HepG2 (cell line): ENCODE measurements at regions not wholly inside any gene's neighbourhood (a gene's known extent, or its start where the extent isn't known, plus 50 kb on each side); places are given as distances from the start of the nearest gene placed in this dataset.

ENCODE experiments used
- ATAC-seq: fragments of 200-7000 bp; cut with Tn5 transposase; 3 replicates; pipeline ENCODE4 v1.9.1; 2020; ENCODE audit warnings: mild to moderate bottlenecking, moderate library complexity
- BruUV-seq: library from RNA; stranded (reverse); fragments of 400-500 nt; replicated peaks from 2 replicates; lab custom pipeline; 2021; lab: Mats Ljungman, UMichigan
- CTCF ChIA-PET: fragments of 300-600 bp; formaldehyde crosslinking; extraction: SDS; loops from one replicate; lab custom pipeline; 2021; ENCODE audit warnings: low total read pairs, inconsistent platforms, low intra/inter-chr PET ratio; lab: Yijun Ruan, JAX
- POLR2A ChIA-PET: fragments of 350-600 bp; sonication (Branson Sonifier 250); formaldehyde crosslinking; loops from one replicate; lab custom pipeline; 2020; ENCODE audit warnings: antibody characterized with exemption, inconsistent platforms; lab: Yijun Ruan, JAX
- DNase-seq: peaks from one replicate; pipeline ENCODE4 v3.0.0-alpha.2; 2015; ENCODE audit warnings: low spot score
- FAIRE-seq: peaks from 3 replicates; lab custom pipeline; 2011; peaks lifted over from hg19 to GRCh38; lab: Jason Lieb, UNC
- H2AFZ ChIP-seq: one replicate; pipeline ENCODE4 v1.6.1; 2011; ENCODE audit warnings: low read length, inconsistent platforms
- H3K27ac ChIP-seq: fragments of 300-600 bp; 3 replicates; pipeline ENCODE4 v1.8.0; 2011; ENCODE audit warnings: mixed run types, mild to moderate bottlenecking, mixed read lengths, low read length, inconsistent platforms; ENCODE audit not compliant: insufficient read depth; ENCODE audit errors: extremely low read length
- H3K27me3 ChIP-seq, 2 experiments: fragments of 200-600 bp in 1 of 2; 2 replicates in 1 of 2; 3 replicates in 1 of 2; pipeline versions ENCODE4 v1.6.0 to v1.8.0; 2011; ENCODE audit warnings: low read length in 2 of 2, mild to moderate bottlenecking in 2 of 2, moderate library complexity in 2 of 2, inconsistent platforms in 1 of 2; ENCODE audit not compliant: insufficient read depth in 2 of 2, control insufficient read depth in 1 of 2
- H3K36me3 ChIP-seq, 2 experiments: fragments of 200-600 bp in 1 of 2; replicated peaks in 1 of 2; 2 replicates in 1 of 2; 3 replicates in 1 of 2; pipeline versions ENCODE4 v1.5.1 to v1.8.0; 2011; ENCODE audit warnings: low read length in 2 of 2, inconsistent platforms in 1 of 2; ENCODE audit not compliant: insufficient read depth in 2 of 2, control insufficient read depth in 1 of 2
- H3K4me1 ChIP-seq: 2 replicates; pipeline ENCODE4 v1.5.1; 2012; ENCODE audit warnings: low read length, inconsistent platforms; ENCODE audit not compliant: insufficient read depth
- H3K4me2 ChIP-seq: 2 replicates; pipeline ENCODE4 v1.6.0; 2011; ENCODE audit warnings: low read depth, low read length, inconsistent platforms
- H3K4me3 ChIP-seq, 3 experiments: fragments of 200-600 bp in 1 of 3; sonication (generic), shearing (Covaris generic) in 1 of 3; replicated peaks in 1 of 3; 2 replicates each; pipeline ENCODE4 v1.5.1; 2011 to 2016; ENCODE audit warnings: low read length in 3 of 3, inconsistent platforms in 2 of 3, low read depth in 2 of 3, mild to moderate bottlenecking in 2 of 3, control low read depth in 1 of 3, mixed read lengths in 1 of 3; ENCODE audit not compliant: insufficient read depth in 1 of 3
- H3K79me2 ChIP-seq: one replicate; pipeline ENCODE4 v1.6.1; 2011; ENCODE audit warnings: low read length, inconsistent platforms; ENCODE audit not compliant: insufficient read depth
- H3K9ac ChIP-seq: 2 replicates; pipeline ENCODE4 v1.6.0; 2011; ENCODE audit warnings: mild to moderate bottlenecking, low read depth, low read length, inconsistent platforms; ENCODE audit not compliant: insufficient read depth
- H3K9me3 ChIP-seq: 2 replicates; pipeline ENCODE4 v1.5.1; 2012; ENCODE audit warnings: mild to moderate bottlenecking, low read length
- H4K20me1 ChIP-seq: 2 replicates; pipeline ENCODE4 v1.6.0; 2011; ENCODE audit warnings: inconsistent platforms, mild to moderate bottlenecking, low read length, moderate library complexity; ENCODE audit not compliant: insufficient read depth
- HDAC6 ChIP-seq: fragments of 200-600 bp; sonication (generic); IDR thresholded peaks from 2 replicates; pipeline ENCODE4 v1.7.0; 2017; ENCODE audit warnings: mild to moderate bottlenecking, antibody characterized with exemption, low read length, low read depth
- RARA ChIP-seq: IDR thresholded peaks from 2 replicates; pipeline ENCODE4 v1.6.1; 2016; ENCODE audit warnings: missing genetic modification reagents, missing compliant biosample characterization
- ZFP1 ChIP-seq: IDR thresholded peaks from 2 replicates; pipeline ENCODE4 v1.6.1; 2016
- ZNF557 ChIP-seq: sonication (generic); formaldehyde crosslinking; IDR thresholded peaks from 2 replicates; pipeline ENCODE4 v1.4.0; 2020; ENCODE audit warnings: missing genetic modification reagents
- WGBS: methylation state at CpG from one replicate; pipeline ENCODE4 v1.1.6; 2017; ENCODE audit warnings: low lambda C conversion rate; 5-methylcytosine and 5-hydroxymethylcytosine counted together
- in situ Hi-C: cut with HindIII; loops from 2 replicates; pipeline ENCODE4 v1.10.0; 2017; ENCODE audit warnings: low pct_unique_long_range_greater_than_20kb; ENCODE audit not compliant: extremely low pct_ligation_motif_present
- intact Hi-C: fragments of 100-400 bp; cut with micrococcal nuclease; formaldehyde crosslinking; loops from one replicate; pipeline ENCODE4 v1.10.0; 2022; ENCODE audit not compliant: unreplicated experiment
- TF ChIP-seq, protein P1 (sequence below): sonication (generic); formaldehyde crosslinking; IDR thresholded peaks from 2 replicates; pipeline ENCODE4 v1.5.1; 2020; ENCODE audit warnings: mild to moderate bottlenecking, missing genetic modification reagents, moderate library complexity
- TF ChIP-seq, protein P2 (sequence below): sonication (generic); formaldehyde crosslinking; IDR thresholded peaks from 2 replicates; pipeline ENCODE4 v1.4.0; 2020; ENCODE audit warnings: missing genetic modification reagents
- TF ChIP-seq, protein P3 (sequence below): conservative IDR thresholded peaks from 2 replicates; pipeline ENCODE4 v1.6.1; 2018; ENCODE audit warnings: missing genetic modification reagents
- TF ChIP-seq, protein P4 (sequence below): IDR thresholded peaks from 2 replicates; pipeline ENCODE4 v1.6.1; 2018; ENCODE audit warnings: missing genetic modification reagents, mild to moderate bottlenecking, missing compliant biosample characterization
- TF ChIP-seq, protein P5 (sequence below): fragments of 450-650 bp; IDR thresholded peaks from 2 replicates; pipeline ENCODE4 v1.6.1; 2017; ENCODE audit warnings: mild to moderate bottlenecking

DNA sequence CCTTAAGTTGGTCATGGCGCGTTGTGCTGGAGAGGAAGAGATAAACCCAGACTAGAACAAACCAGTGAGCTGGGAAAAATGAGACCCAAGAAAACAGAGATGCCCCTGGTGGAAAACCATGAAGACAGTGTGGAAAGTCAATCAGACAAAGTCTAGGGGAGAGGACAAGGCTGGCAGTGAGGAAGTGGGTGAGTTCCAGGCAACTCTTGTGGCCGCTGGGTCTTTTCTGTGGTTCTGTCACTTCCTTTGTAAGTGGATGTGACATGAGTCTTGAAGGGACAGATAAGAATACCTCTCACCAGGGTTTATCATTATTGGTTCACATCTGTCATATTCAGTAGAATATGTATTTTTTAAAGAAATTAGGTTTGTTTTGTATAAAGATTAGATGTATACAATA is 738.4 kb downstream of the DHX35 start:
- WGBS = 15% methylated on average over 3 of the region's 3 CpGs
- Histone ChIP-seq H4K20me1 (no peaks in the 10 kb centered on the region), H3K9me3 (peaks cover 94% of the 10 kb centered on the region), H3K4me3 (no peak overlapping the region), H3K4me1 (no peaks in the 10 kb centered on the region), H3K27ac (no peak overlapping the region), H3K36me3 (no peaks in the 10 kb centered on the region), H3K79me2 (no peaks in the 10 kb centered on the region), H2AFZ (no peak overlapping the region), H3K9ac (no peak overlapping the region), H3K27me3 (no peaks in the 10 kb centered on the region), H3K4me2 (no peak overlapping the region)
- FAIRE-seq = no peak
- CTCF ChIA-PET = no interaction called here
- TF ChIP-seq HDAC6 (no peak), RARA (CRISPR knock-in tag) (no peak), ZFP1 (CRISPR knock-in tag) (no peak), ZNF557 (CRISPR knock-in tag) (no peak)
- TF ChIP-seq, protein P1, sequence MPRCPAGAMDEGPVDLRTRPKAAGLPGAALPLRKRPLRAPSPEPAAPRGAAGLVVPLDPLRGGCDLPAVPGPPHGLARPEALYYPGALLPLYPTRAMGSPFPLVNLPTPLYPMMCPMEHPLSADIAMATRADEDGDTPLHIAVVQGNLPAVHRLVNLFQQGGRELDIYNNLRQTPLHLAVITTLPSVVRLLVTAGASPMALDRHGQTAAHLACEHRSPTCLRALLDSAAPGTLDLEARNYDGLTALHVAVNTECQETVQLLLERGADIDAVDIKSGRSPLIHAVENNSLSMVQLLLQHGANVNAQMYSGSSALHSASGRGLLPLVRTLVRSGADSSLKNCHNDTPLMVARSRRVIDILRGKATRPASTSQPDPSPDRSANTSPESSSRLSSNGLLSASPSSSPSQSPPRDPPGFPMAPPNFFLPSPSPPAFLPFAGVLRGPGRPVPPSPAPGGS (CRISPR knock-in tag) = no peak
- TF ChIP-seq, protein P2, sequence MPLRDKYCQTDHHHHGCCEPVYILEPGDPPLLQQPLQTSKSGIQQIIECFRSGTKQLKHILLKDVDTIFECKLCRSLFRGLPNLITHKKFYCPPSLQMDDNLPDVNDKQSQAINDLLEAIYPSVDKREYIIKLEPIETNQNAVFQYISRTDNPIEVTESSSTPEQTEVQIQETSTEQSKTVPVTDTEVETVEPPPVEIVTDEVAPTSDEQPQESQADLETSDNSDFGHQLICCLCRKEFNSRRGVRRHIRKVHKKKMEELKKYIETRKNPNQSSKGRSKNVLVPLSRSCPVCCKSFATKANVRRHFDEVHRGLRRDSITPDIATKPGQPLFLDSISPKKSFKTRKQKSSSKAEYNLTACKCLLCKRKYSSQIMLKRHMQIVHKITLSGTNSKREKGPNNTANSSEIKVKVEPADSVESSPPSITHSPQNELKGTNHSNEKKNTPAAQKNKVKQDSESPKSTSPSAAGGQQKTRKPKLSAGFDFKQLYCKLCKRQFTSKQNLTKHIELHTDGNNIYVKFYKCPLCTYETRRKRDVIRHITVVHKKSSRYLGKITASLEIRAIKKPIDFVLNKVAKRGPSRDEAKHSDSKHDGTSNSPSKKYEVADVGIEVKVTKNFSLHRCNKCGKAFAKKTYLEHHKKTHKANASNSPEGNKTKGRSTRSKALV = no peak
- TF ChIP-seq, protein P3, sequence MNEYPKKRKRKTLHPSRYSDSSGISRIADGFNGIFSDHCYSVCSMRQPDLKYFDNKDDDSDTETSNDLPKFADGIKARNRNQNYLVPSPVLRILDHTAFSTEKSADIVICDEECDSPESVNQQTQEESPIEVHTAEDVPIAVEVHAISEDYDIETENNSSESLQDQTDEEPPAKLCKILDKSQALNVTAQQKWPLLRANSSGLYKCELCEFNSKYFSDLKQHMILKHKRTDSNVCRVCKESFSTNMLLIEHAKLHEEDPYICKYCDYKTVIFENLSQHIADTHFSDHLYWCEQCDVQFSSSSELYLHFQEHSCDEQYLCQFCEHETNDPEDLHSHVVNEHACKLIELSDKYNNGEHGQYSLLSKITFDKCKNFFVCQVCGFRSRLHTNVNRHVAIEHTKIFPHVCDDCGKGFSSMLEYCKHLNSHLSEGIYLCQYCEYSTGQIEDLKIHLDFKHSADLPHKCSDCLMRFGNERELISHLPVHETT (CRISPR knock-in tag) = no peak
- TF ChIP-seq, protein P4, sequence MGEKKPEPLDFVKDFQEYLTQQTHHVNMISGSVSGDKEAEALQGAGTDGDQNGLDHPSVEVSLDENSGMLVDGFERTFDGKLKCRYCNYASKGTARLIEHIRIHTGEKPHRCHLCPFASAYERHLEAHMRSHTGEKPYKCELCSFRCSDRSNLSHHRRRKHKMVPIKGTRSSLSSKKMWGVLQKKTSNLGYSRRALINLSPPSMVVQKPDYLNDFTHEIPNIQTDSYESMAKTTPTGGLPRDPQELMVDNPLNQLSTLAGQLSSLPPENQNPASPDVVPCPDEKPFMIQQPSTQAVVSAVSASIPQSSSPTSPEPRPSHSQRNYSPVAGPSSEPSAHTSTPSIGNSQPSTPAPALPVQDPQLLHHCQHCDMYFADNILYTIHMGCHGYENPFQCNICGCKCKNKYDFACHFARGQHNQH (CRISPR knock-in tag) = no peak
- TF ChIP-seq, protein P5, sequence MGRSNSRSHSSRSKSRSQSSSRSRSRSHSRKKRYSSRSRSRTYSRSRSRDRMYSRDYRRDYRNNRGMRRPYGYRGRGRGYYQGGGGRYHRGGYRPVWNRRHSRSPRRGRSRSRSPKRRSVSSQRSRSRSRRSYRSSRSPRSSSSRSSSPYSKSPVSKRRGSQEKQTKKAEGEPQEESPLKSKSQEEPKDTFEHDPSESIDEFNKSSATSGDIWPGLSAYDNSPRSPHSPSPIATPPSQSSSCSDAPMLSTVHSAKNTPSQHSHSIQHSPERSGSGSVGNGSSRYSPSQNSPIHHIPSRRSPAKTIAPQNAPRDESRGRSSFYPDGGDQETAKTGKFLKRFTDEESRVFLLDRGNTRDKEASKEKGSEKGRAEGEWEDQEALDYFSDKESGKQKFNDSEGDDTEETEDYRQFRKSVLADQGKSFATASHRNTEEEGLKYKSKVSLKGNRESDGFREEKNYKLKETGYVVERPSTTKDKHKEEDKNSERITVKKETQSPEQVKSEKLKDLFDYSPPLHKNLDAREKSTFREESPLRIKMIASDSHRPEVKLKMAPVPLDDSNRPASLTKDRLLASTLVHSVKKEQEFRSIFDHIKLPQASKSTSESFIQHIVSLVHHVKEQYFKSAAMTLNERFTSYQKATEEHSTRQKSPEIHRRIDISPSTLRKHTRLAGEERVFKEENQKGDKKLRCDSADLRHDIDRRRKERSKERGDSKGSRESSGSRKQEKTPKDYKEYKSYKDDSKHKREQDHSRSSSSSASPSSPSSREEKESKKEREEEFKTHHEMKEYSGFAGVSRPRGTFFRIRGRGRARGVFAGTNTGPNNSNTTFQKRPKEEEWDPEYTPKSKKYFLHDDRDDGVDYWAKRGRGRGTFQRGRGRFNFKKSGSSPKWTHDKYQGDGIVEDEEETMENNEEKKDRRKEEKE = no peak
- BruUV-seq = no TSS peak
- POLR2A ChIA-PET = no interaction called here
- in situ Hi-C loops (no loop called here), intact Hi-C loops (no loop called here)
- no peak for DNase-seq
- no peak for ATAC-seq
